Colonic mucosa (tissue), 4 donors: ENCODE measurements at regions not wholly inside any gene's neighbourhood (a gene's known extent, or its start where the extent isn't known, plus 50 kb on each side); places are given as distances from the start of the nearest gene placed in this dataset.

Experiments
- DNase-seq: peaks from one replicate; pipeline ENCODE4 v3.0.0-alpha.2; 2020
- H3K27ac ChIP-seq: fragments of 200-600 bp; one replicate; pipeline ENCODE4 v1.8.0; 2021
- H3K27me3 ChIP-seq: fragments of 200-600 bp; one replicate; pipeline ENCODE4 v1.8.0; 2021
- H3K36me3 ChIP-seq: fragments of 200-600 bp; one replicate; pipeline ENCODE4 v1.8.0; 2021
- H3K4me1 ChIP-seq: fragments of 200-600 bp; one replicate; pipeline ENCODE4 v1.8.0; 2021; ENCODE audit warnings: mild to moderate bottlenecking
- H3K4me3 ChIP-seq: fragments of 200-600 bp; one replicate; pipeline ENCODE4 v1.8.0; 2021
- H3K9ac ChIP-seq, 2 donors: one replicate each; pipeline ENCODE4 v1.7.0; 2013; ENCODE audit warnings: control low read depth in 2 of 2, low read depth in 2 of 2, low read length in 2 of 2
- H3K9me3 ChIP-seq: fragments of 200-600 bp; one replicate; pipeline ENCODE4 v1.8.0; 2021
- intact Hi-C: fragments of 100-400 bp; cut with DNase I; formaldehyde crosslinking; loops from one replicate; pipeline ENCODE4 v1.14.1; 2022
- TF ChIP-seq, protein P1 (sequence below): fragments of 200-600 bp; IDR thresholded peaks from one replicate; pipeline ENCODE4 v1.8.0; 2022; ENCODE audit warnings: antibody characterized with exemption, mild to moderate bottlenecking
- donor health status: healthy.
- donor health status: DM: no; HTN: no; CAD: no.
- donor health status: DM: no; HTN: no; CAD: no.

DNA sequence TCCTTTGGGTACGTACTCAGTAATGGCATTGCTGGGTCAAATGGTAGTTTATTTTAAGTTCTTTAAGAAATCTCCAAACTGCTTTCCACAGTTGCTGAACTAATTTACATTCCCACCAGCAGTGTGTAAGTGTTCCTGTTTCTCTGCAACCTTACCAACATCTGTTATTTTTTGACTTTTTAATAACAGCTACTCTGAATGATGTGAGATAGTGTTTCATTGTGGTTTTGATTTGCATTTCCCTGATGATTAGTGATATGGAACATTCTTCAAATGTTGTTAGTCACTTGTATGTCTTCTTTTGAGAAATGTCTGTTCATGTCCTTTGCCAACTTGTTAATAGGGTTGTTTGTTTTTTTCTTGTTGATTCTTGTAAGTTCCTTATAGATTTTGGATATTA, 558.9 kb downstream of the SH2D4B start:
- no peak overlapping the region for H3K27ac ChIP-seq
- no peak overlapping the region for H3K4me3 ChIP-seq
- intact Hi-C loops = no loop called here
- H3K4me1 ChIP-seq = no peaks in the 10 kb centered on the region
- DNase-seq = no peak
- no peak overlapping the region for H3K9ac ChIP-seq
- H3K27me3 ChIP-seq = no peaks in the 10 kb centered on the region
- H3K36me3 ChIP-seq = no peaks in the 10 kb centered on the region
- H3K9me3 ChIP-seq = no peaks in the 10 kb centered on the region
- TF ChIP-seq, protein P1, sequence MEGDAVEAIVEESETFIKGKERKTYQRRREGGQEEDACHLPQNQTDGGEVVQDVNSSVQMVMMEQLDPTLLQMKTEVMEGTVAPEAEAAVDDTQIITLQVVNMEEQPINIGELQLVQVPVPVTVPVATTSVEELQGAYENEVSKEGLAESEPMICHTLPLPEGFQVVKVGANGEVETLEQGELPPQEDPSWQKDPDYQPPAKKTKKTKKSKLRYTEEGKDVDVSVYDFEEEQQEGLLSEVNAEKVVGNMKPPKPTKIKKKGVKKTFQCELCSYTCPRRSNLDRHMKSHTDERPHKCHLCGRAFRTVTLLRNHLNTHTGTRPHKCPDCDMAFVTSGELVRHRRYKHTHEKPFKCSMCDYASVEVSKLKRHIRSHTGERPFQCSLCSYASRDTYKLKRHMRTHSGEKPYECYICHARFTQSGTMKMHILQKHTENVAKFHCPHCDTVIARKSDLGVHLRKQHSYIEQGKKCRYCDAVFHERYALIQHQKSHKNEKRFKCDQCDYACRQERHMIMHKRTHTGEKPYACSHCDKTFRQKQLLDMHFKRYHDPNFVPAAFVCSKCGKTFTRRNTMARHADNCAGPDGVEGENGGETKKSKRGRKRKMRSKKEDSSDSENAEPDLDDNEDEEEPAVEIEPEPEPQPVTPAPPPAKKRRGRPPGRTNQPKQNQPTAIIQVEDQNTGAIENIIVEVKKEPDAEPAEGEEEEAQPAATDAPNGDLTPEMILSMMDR = no peak

- intact Hi-C loops = no loop called here
- no peak overlapping the region for H3K27ac ChIP-seq
- no peaks in the 10 kb centered on the region for H3K36me3 ChIP-seq
- no peaks in the 10 kb centered on the region for H3K27me3 ChIP-seq
- H3K4me3 ChIP-seq = no peak overlapping the region
- H3K4me1 ChIP-seq = no peaks in the 10 kb centered on the region
- no peak for DNase-seq
- H3K9me3 ChIP-seq = no peaks in the 10 kb centered on the region
- TF ChIP-seq, protein P1 = no peak
- no peak overlapping the region for H3K9ac ChIP-seq
These were observed 563.4 kb downstream of the SH2D4B start for GRCh38 chr10:81101062-81101461.

DNA sequence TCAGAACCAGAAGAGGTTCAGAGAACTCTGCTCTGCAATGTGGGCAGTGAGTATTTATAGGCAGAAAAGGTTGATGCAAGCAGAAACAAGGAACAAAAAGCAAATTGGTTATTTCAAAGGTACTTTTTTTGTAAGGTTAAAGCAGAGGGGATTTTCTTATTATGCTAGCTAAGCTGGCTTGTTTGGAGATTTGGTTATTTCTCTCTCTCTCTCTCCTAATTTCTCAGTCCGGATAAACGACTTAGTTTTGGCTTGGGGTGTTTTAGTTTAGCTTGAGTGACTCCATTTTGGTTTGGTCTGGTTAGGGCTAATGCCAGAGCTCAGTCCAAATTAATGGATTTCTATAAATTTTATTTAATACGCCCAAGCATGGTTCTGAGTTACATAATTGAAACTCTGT, 566.8 kb downstream of the SH2D4B start:
- Histone ChIP-seq H3K9me3 (no peaks in the 10 kb centered on the region), H3K27me3 (no peaks in the 10 kb centered on the region), H3K9ac (no peak overlapping the region), H3K4me1 (no peaks in the 10 kb centered on the region), H3K27ac (no peak overlapping the region), H3K36me3 (no peaks in the 10 kb centered on the region), H3K4me3 (no peak overlapping the region)
- intact Hi-C loops = no loop called here
- DNase-seq = no peak
- TF ChIP-seq, protein P1 = no peak

DNA sequence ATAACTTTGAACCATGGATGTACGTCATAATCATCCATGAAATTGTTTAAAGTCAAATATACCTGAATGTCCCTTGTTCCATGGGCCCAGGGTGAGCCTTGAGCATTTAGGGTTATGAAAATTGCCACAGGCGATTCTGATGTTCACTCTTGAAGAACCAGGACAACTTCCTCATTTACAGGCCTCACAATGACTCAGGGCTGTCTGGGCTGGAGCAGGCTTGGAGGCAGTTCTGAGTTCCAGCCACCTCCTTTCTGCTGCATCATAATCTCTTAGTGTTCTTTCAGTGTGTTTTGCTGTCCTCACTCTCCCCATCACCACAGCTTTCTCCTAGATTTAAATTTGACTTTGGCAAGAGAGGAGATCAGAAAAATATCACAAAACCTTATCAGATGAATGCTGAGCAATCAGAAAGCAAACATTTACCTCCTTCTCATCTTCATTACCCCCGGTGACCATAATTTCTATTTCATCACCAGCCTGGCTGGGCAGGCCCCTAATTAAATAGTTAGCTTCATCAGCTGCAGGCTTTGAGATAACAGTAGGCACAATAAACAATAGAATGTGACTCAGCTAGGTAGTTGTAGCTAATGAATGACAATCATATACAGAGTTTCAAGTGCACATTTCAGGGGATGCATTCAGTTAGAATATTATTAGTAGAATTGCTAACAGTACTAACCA, 571.0 kb downstream of the SH2D4B start:
- Histone ChIP-seq H3K9ac (no peak overlapping the region), H3K4me1 (no peaks in the 10 kb centered on the region), H3K4me3 (no peak overlapping the region), H3K9me3 (no peaks in the 10 kb centered on the region), H3K27ac (no peak overlapping the region), H3K36me3 (no peaks in the 10 kb centered on the region), H3K27me3 (no peaks in the 10 kb centered on the region)
- DNase-seq = peak; percentile 20
- intact Hi-C loops = no loop called here
- TF ChIP-seq, protein P1 = no peak

DNA sequence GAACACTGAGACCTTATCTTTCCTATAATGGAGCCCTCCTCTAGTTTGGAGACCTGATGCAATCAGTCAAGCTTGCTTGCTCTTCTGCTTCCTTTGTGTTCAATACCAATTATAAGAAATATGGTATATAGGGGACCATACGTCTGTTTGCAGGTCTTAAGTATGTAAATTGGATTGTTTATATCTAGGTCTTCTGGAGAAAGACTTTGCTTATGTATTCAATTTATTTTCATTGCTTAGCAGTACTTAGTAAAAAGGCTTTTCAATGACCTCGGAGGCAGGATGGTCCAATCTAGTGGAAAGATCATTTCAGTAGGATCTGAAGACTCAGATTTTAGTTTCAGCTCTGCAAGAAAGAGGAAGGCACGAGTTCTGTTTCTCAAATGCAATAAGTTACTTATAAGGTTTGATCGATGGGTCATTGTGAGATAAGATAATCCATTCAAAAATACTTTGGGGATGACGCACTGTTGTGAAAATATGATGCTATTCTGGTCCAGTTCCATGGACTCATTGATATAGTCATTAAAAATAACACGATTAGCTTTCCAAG, 571.6 kb downstream of the SH2D4B start:
- DNase-seq = no peak
- Histone ChIP-seq H3K9ac (no peak overlapping the region), H3K4me1 (no peaks in the 10 kb centered on the region), H3K9me3 (no peaks in the 10 kb centered on the region), H3K36me3 (no peaks in the 10 kb centered on the region), H3K27me3 (no peaks in the 10 kb centered on the region), H3K27ac (no peak overlapping the region), H3K4me3 (no peak overlapping the region)
- intact Hi-C loops = no loop called here
- TF ChIP-seq, protein P1 = no peak
